ENCODE measurements at regions not wholly inside any gene's neighbourhood (a gene's known extent, or its start where the extent isn't known, plus 50 kb on each side); places are given as distances from the start of the nearest gene placed in this dataset.
"Not testable (repeated sequence)": the region's sequence is repeated elsewhere in the genome, so short reads cannot be mapped to it uniquely, and the experiment has no call there.

DNA sequence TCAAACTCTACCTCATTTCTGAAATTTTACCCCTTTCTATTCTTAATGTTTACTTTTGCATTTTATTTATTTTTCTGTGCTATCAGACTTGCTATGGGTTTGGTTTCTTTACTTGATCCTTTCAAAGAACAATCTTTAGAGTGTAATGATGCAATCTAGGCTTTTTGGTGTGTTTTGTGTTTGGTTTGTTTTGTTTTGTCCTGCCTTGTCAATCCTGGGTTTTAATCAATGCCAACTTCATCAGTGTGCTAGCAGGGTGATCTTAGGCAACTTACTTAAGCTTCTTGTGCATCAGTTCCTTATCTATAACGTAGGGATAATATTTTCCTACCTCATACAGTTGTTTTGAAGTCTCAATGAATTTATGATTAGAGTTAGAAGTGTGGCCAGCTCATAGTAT lies 350.4 kb downstream of the NR4A2 start:
- no peak overlapping the region for H3K4me3 ChIP-seq (ENCODE audit: low read depth, low read length)
- no peak for DNase-seq (ENCODE audit: low read depth)
- TF ChIP-seq MYC (IDR thresholded peaks at IDR 0.05; ENCODE audit: low read depth, low read length), result no peak
- TF ChIP-seq CTCF (IDR thresholded peaks at IDR 0.05; ENCODE audit: low read depth, low read length), result no peak
- TF ChIP-seq POLR2A (IDR thresholded peaks at IDR 0.05; ENCODE audit: extremely low read depth, insufficient read length), result no peak
- no peak for TF ChIP-seq MAX (IDR thresholded peaks at IDR 0.05; ENCODE audit: low read depth, low read length)

GRCh38 chr2:155980941-155981560 lies 351.5 kb downstream of the NR4A2 start:
- H3K4me3 ChIP-seq (ENCODE audit: low read depth, low read length), result no peak overlapping the region
- peak; percentile 26 for DNase-seq (ENCODE audit: low read depth)
- TF ChIP-seq MAX (IDR thresholded peaks at IDR 0.05; ENCODE audit: low read depth, low read length) (no peak), POLR2A (IDR thresholded peaks at IDR 0.05; ENCODE audit: extremely low read depth, insufficient read length) (no peak), CTCF (IDR thresholded peaks at IDR 0.05; ENCODE audit: low read depth, low read length) (no peak), MYC (IDR thresholded peaks at IDR 0.05; ENCODE audit: low read depth, low read length) (no peak)

- DNase-seq (ENCODE audit: low read depth), result no peak
- TF ChIP-seq POLR2A (IDR thresholded peaks at IDR 0.05; ENCODE audit: extremely low read depth, insufficient read length) (no peak), MYC (IDR thresholded peaks at IDR 0.05; ENCODE audit: low read depth, low read length) (no peak), CTCF (IDR thresholded peaks at IDR 0.05; ENCODE audit: low read depth, low read length) (no peak), MAX (IDR thresholded peaks at IDR 0.05; ENCODE audit: low read depth, low read length) (no peak)
- H3K4me3 ChIP-seq (ENCODE audit: low read depth, low read length), result no peak overlapping the region
Measured at GRCh38 chr2:155975734-155976133, 356.8 kb downstream of the NR4A2 start.

- no peak for TF ChIP-seq CTCF (IDR thresholded peaks at IDR 0.05; ENCODE audit: low read depth, low read length)
- TF ChIP-seq MYC (IDR thresholded peaks at IDR 0.05; ENCODE audit: low read depth, low read length), result no peak
- TF ChIP-seq MAX (IDR thresholded peaks at IDR 0.05; ENCODE audit: low read depth, low read length), result no peak
- TF ChIP-seq POLR2A (IDR thresholded peaks at IDR 0.05; ENCODE audit: extremely low read depth, insufficient read length), result no peak
- no peak for DNase-seq (ENCODE audit: low read depth)
- H3K4me3 ChIP-seq (ENCODE audit: low read depth, low read length), result no peak overlapping the region
Measured at GRCh38 chr2:155972916-155973315, 359.6 kb downstream of the NR4A2 start.

DNA sequence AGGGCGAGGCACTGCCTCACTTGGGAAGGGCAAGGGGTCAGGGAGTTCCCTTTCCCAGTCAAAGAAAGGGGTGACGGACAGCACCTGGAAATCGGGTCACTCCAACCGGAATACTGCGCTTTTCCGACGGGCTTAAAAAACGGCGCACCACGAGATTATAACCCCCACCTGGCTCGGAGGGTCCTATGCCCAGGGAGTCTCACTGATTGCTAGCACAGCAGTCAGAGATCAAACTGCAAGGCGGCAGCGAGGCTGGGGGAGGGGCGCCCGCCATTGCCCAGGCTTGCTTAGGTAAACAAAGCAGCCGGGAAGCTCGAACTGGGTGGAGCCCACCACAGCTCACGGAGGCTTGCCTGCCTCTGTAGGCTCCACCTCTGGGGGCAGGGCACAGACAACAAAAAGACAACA lies 366.5 kb downstream of the NR4A2 start:
- not testable (repeated sequence) for DNase-seq (ENCODE audit: low read depth); H3K4me3 ChIP-seq (ENCODE audit: low read depth, low read length)

- TF ChIP-seq MYC (IDR thresholded peaks at IDR 0.05; ENCODE audit: low read depth, low read length), result no peak
- no peak for TF ChIP-seq CTCF (IDR thresholded peaks at IDR 0.05; ENCODE audit: low read depth, low read length)
- no peak for TF ChIP-seq MAX (IDR thresholded peaks at IDR 0.05; ENCODE audit: low read depth, low read length)
- no peak for TF ChIP-seq POLR2A (IDR thresholded peaks at IDR 0.05; ENCODE audit: extremely low read depth, insufficient read length)
- DNase-seq (ENCODE audit: low read depth), result no peak
- H3K4me3 ChIP-seq (ENCODE audit: low read depth, low read length), result no peak overlapping the region
Measured at GRCh38 chr2:155965415-155966063, 367.0 kb downstream of the NR4A2 start.

Measured in NB4 (cell line).